ENCODE measurements at regions not wholly inside any gene's neighbourhood (a gene's known extent, or its start where the extent isn't known, plus 50 kb on each side); places are given as distances from the start of the nearest gene placed in this dataset.

GRCh38 chr1:37294529-37294928, 179.9 kb upstream of the ZC3H12A start:
- no peaks in the 10 kb centered on the region for H3K9me1 ChIP-seq (replicated peaks; ENCODE audit: control insufficient read depth, extremely low read depth, insufficient read depth, low read length)
- FAIRE-seq: no peak
- H3K36me3 ChIP-seq (ENCODE audit: control insufficient read depth in 2 of 2, extremely low read depth in 1 of 2, insufficient read depth in 2 of 2, low read length in 2 of 2): no peaks in the 10 kb centered on the region
- H3K4me3 ChIP-seq (replicated peaks in 1 of 3; ENCODE audit: insufficient read depth in 1 of 3, low read depth in 1 of 3, low read length in 3 of 3): no peak overlapping the region
- no peaks in the 10 kb centered on the region for H3K9me3 ChIP-seq (replicated peaks; ENCODE audit: control insufficient read depth, insufficient read depth, low read length)
- TF ChIP-seq FOS (IDR thresholded peaks at IDR 0.05; ENCODE audit: borderline replicate concordance, insufficient read depth, low read length) (no peak), JUN (IDR thresholded peaks at IDR 0.05; ENCODE audit: borderline replicate concordance, insufficient read depth, insufficient read length, low read depth) (no peak), CTCF (IDR thresholded peaks at IDR 0.05; ENCODE audit: extremely low read depth in 1 of 2, insufficient read depth in 1 of 2, low read depth in 1 of 2, low read length in 2 of 2) (no peak), MAX (IDR thresholded peaks at IDR 0.05; ENCODE audit: insufficient read depth, insufficient read length) (no peak), POLR2AphosphoS5 (IDR thresholded peaks at IDR 0.05; ENCODE audit: insufficient read depth, low read depth, low read length) (no peak), GATA2 (IDR thresholded peaks at IDR 0.05; ENCODE audit: insufficient read depth, insufficient read length, low read depth, low read length) (no peak), POLR2A (IDR thresholded peaks at IDR 0.05; ENCODE audit: low read depth, low read length) (no peak), MYC (IDR thresholded peaks at IDR 0.05; ENCODE audit: low read depth, low read length) (no peak), EZH2 (IDR thresholded peaks at IDR 0.05; ENCODE audit: borderline replicate concordance, low read depth, low read length, severe bottlenecking) (no peak)
- POLR2A ChIA-PET: no interaction called here
- no peak for DNase-seq (ENCODE audit: low read depth, low spot score)
- BruUV-seq (replicated peaks): no TSS peak
- no peak overlapping the region for H3K27ac ChIP-seq (ENCODE audit: insufficient read depth, low read depth, low read length)
- H3K79me2 ChIP-seq (ENCODE audit: control insufficient read depth, insufficient read depth, low read length): no peaks in the 10 kb centered on the region
- H3K4me1 ChIP-seq (ENCODE audit: control insufficient read depth, extremely low read depth, insufficient read depth, low read length): no peaks in the 10 kb centered on the region
- H3K4me2 ChIP-seq (ENCODE audit: insufficient read depth, low read length): no peak overlapping the region
- H3K27me3 ChIP-seq (ENCODE audit: control insufficient read depth in 2 of 2, insufficient read depth in 2 of 2, low read length in 2 of 2): no peaks in the 10 kb centered on the region
- dilution Hi-C loops (cut with MboI; ENCODE audit: extremely low pct_ligation_motif_present, low sequenced_read_pairs): no loop called here
- no peak overlapping the region for H2AFZ ChIP-seq (ENCODE audit: low read depth, low read length)
- H3K9ac ChIP-seq (replicated peaks; ENCODE audit: extremely low read depth, insufficient read depth, low read length): no peak overlapping the region
- H4K20me1 ChIP-seq (replicated peaks; ENCODE audit: control insufficient read depth, extremely low read depth, insufficient read depth, low read length): no peaks in the 10 kb centered on the region
- CTCF ChIA-PET: no interaction called here
- intact Hi-C loops (cut with micrococcal nuclease): no loop called here

All from endothelial cell of umbilical vein (primary cell).